ENCODE measurements at regions not wholly inside any gene's neighbourhood (a gene's known extent, or its start where the extent isn't known, plus 50 kb on each side); places are given as distances from the start of the nearest gene placed in this dataset.

DNA sequence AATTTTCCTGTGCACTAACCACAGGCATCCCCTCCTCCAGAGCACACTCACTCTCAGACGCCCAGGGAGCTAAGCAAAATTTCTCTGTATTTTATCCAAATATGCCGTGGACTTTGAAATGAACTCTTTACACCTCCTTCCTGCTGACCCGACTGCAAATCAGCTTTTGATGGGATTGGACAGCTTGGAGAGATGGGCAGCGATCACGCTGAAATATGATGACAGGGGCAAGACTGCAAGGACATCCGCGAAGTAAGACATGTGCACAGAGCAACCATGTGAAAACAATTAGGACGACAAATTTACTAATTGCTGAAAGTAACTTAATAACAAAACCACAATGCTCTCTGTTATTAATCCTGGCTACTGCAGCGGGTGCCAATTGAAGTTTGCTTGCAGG, 64.6 kb upstream of the CLDN14 start:
- Mint-ChIP-seq H3K4me3 (no peak overlapping the region), H3K4me1 (no peaks in the 10 kb centered on the region), H3K27ac (no peak overlapping the region), H3K36me3 (no peaks in the 10 kb centered on the region), H3K9me3 (no peaks in the 10 kb centered on the region), H3K27me3 (ENCODE audit: low read depth in 2 of 2) (peaks cover 9 to 18% of the 10 kb centered on the region in 2 donors)
- no peak overlapping the region for H3K4me3 ChIP-seq (ENCODE audit: low read length)
- peaks cover 4% of the 10 kb centered on the region for H3K4me1 ChIP-seq (ENCODE audit: control insufficient read depth, insufficient read depth, low read length)
- WGBS (ENCODE audit: insufficient coverage) = 93% methylated on average over 9 of the region's 9 CpGs
- H3K9me3 ChIP-seq (ENCODE audit: control insufficient read depth, insufficient read depth, low read length) = no peaks in the 10 kb centered on the region
- H3K27ac ChIP-seq (ENCODE audit: low read length) = no peak overlapping the region
- H3K36me3 ChIP-seq (ENCODE audit: control insufficient read depth, insufficient read depth, low read length) = no peaks in the 10 kb centered on the region
- intact Hi-C loops (cut with micrococcal nuclease) = no loop called here
- DNase-seq (no peak), ATAC-seq (no peak)
- peaks cover 3% of the 10 kb centered on the region for H3K27me3 ChIP-seq (ENCODE audit: control insufficient read depth, insufficient read depth, low read length)
- no peak for TF ChIP-seq CTCF (IDR thresholded peaks at IDR 0.05)

DNA sequence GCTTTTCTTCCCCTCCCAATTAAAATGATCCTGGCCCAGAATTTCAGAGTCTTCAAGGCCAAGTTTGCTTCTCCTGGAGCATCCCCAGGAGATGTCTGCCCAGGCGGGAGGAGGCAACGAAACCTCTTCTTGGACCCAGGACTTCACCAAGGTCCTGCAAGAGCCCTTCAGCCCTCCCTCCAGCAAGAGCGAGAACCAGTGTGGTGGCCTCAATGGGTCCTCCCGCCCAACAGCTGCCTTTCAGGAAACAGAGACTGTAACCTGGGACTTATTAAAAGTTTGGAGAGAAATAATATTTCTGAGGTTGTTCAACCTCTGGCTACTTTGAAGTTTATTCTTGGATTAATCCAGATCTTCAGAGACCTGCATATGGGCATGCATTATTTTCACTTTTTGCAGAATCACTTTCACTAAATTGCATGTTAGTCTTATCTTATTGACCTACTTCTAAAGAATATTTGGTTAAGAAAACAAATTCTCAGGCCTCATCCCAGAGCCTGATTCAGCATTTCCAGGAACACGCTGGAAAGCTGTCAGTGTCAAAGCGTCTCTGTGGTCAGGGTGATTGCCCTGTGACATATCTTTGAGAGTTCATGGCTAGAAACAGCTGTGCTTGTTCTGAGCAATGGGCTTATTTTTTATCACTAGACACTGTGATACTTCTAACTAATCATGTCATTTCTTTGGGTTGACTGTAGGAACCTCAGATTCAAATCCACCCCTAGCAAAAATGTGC, 66.0 kb upstream of the CLDN14 start:
- no peaks in the 10 kb centered on the region for H3K9me3 ChIP-seq (ENCODE audit: control insufficient read depth, insufficient read depth, low read length)
- Mint-ChIP-seq H3K36me3 (no peaks in the 10 kb centered on the region), H3K27me3 (ENCODE audit: low read depth in 2 of 2) (peaks cover 9 to 20% of the 10 kb centered on the region in 2 donors), H3K27ac (no peak overlapping the region), H3K4me3 (no peak overlapping the region), H3K9me3 (no peaks in the 10 kb centered on the region), H3K4me1 (no peaks in the 10 kb centered on the region)
- ATAC-seq (no peak), DNase-seq (no peak)
- H3K27ac ChIP-seq (ENCODE audit: low read length) = no peak overlapping the region
- peaks cover 3% of the 10 kb centered on the region for H3K27me3 ChIP-seq (ENCODE audit: control insufficient read depth, insufficient read depth, low read length)
- no peak for TF ChIP-seq CTCF (IDR thresholded peaks at IDR 0.05)
- H3K4me3 ChIP-seq (ENCODE audit: low read length) = no peak overlapping the region
- H3K36me3 ChIP-seq (ENCODE audit: control insufficient read depth, insufficient read depth, low read length) = no peaks in the 10 kb centered on the region
- intact Hi-C loops (cut with micrococcal nuclease) = no loop called here
- WGBS (ENCODE audit: insufficient coverage) = 80% methylated on average over 6 of the region's 6 CpGs
- H3K4me1 ChIP-seq (ENCODE audit: control insufficient read depth, insufficient read depth, low read length) = peaks cover 4% of the 10 kb centered on the region

DNA sequence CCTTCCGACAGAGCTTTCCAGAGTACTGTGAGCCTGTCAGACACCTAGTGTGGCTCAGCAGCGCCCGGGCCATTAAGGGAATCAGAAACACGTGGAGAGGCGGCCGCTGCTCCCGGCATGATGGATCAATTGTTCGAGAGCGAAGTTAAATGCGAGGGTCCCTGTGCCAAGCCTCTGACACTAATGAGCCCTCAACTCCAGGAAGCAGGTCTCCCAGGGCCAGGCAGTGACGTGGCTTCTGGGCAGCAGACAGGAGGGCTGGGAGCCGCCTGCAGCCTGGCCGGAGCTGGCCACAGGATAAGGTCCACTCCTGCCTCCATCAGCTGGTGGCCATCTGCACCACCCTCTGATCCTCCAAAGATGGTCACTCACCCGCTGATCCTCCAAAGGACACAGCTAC, 67.5 kb upstream of the CLDN14 start:
- peaks cover 1% of the 10 kb centered on the region for H3K27me3 ChIP-seq (ENCODE audit: control insufficient read depth, insufficient read depth, low read length)
- no peak overlapping the region for H3K4me3 ChIP-seq (ENCODE audit: low read length)
- no peaks in the 10 kb centered on the region for H3K4me1 Mint-ChIP-seq
- no peaks in the 10 kb centered on the region for H3K9me3 Mint-ChIP-seq
- no peak overlapping the region for H3K4me3 Mint-ChIP-seq
- H3K36me3 ChIP-seq (ENCODE audit: control insufficient read depth, insufficient read depth, low read length) = no peaks in the 10 kb centered on the region
- intact Hi-C loops (cut with micrococcal nuclease) = no loop called here
- H3K9me3 ChIP-seq (ENCODE audit: control insufficient read depth, insufficient read depth, low read length) = no peaks in the 10 kb centered on the region
- no peaks in the 10 kb centered on the region for H3K36me3 Mint-ChIP-seq
- peaks cover 9 to 15% of the 10 kb centered on the region in 2 donors for H3K27me3 Mint-ChIP-seq (ENCODE audit: low read depth in 2 of 2)
- no peak for TF ChIP-seq CTCF (IDR thresholded peaks at IDR 0.05)
- WGBS (ENCODE audit: insufficient coverage) = 85% methylated on average over 14 of the region's 14 CpGs
- DNase-seq (no peak), ATAC-seq (no peak)
- peaks cover 3% of the 10 kb centered on the region for H3K4me1 ChIP-seq (ENCODE audit: control insufficient read depth, insufficient read depth, low read length)
- H3K27ac Mint-ChIP-seq = no peak overlapping the region
- H3K27ac ChIP-seq (ENCODE audit: low read length) = no peak overlapping the region

DNA sequence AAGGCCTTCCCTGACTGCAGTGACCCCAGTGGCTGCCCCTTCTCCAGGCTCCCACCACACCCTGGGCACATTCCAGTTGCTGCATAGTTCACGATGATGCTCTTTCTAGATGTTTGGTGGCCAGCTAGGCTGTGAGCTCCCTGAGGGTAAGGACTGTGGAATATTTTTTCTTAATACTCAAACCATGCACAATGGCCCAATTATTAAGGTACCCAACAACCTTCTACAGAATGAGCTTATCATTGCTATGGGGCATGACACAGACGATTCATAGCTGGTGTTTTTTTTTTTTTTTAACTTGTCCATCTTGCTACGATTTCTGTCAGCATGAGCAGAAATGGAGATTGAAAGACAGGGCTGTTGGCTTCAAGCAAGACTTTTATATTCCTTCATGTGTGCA, 68.9 kb upstream of the CLDN14 start:
- Mint-ChIP-seq H3K36me3 (no peaks in the 10 kb centered on the region), H3K9me3 (no peaks in the 10 kb centered on the region), H3K4me1 (no peaks in the 10 kb centered on the region), H3K27ac (no peak overlapping the region), H3K4me3 (no peak overlapping the region), H3K27me3 (ENCODE audit: low read depth in 2 of 2) (peaks cover 9 to 10% of the 10 kb centered on the region in 2 donors)
- H3K27me3 ChIP-seq (ENCODE audit: control insufficient read depth, insufficient read depth, low read length) = no peaks in the 10 kb centered on the region
- 49% methylated on average over 3 of the region's 3 CpGs for WGBS (ENCODE audit: insufficient coverage)
- intact Hi-C loops (cut with micrococcal nuclease) = no loop called here
- no peaks in the 10 kb centered on the region for H3K4me1 ChIP-seq (ENCODE audit: control insufficient read depth, insufficient read depth, low read length)
- no peak for DNase-seq
- no peaks in the 10 kb centered on the region for H3K36me3 ChIP-seq (ENCODE audit: control insufficient read depth, insufficient read depth, low read length)
- no peak overlapping the region for H3K4me3 ChIP-seq (ENCODE audit: low read length)
- no peak for ATAC-seq
- no peak overlapping the region for H3K27ac ChIP-seq (ENCODE audit: low read length)
- H3K9me3 ChIP-seq (ENCODE audit: control insufficient read depth, insufficient read depth, low read length) = no peaks in the 10 kb centered on the region
- TF ChIP-seq CTCF (IDR thresholded peaks at IDR 0.05) = no peak
